H1 (cell line): ENCODE measurements at regions not wholly inside any gene's neighbourhood (a gene's known extent, or its start where the extent isn't known, plus 50 kb on each side); places are given as distances from the start of the nearest gene placed in this dataset.

ENCODE experiments used
- CTCF ChIA-PET: fragments of 300-600 bp; sonication (Branson Sonifier 250); formaldehyde crosslinking; loops from one replicate; lab custom pipeline; 2021; ENCODE audit not compliant: partially characterized antibody; lab: Charles Lee
- POLR2A ChIA-PET: fragments of 300-600 bp; sonication (Branson Sonifier 250); formaldehyde crosslinking; loops from one replicate; lab custom pipeline; 2021; ENCODE audit warnings: inconsistent platforms; ENCODE audit not compliant: partially characterized antibody; lab: Charles Lee
- DNase-seq, 2 experiments: peaks; one replicate each; pipeline versions ENCODE4 v3.0.0 to v3.0.0-alpha.2; 2010 to 2022; ENCODE audit warnings: low spot score in 2 of 2, low read depth in 1 of 2, mixed read lengths in 1 of 2
- FAIRE-seq: peaks from 2 replicates; lab custom pipeline; 2011; peaks lifted over from hg19 to GRCh38; lab: Jason Lieb, UNC
- H2AFZ ChIP-seq: 2 replicates; pipeline ENCODE4 v1.8.1; 2012; ENCODE audit warnings: low read length, inconsistent platforms
- H2AK5ac ChIP-seq: 2 replicates; pipeline ENCODE4 v1.6.1; 2013; ENCODE audit warnings: low read depth, low read length
- H2BK120ac ChIP-seq: replicated peaks from 2 replicates; pipeline ENCODE3; 2013; ENCODE audit warnings: low read depth, low read length, inconsistent platforms
- H2BK12ac ChIP-seq: 2 replicates; pipeline ENCODE4 v1.6.1; 2013; ENCODE audit warnings: low read depth, low read length
- H2BK15ac ChIP-seq: 2 replicates; pipeline ENCODE4 v1.6.1; 2013; ENCODE audit warnings: low read length
- H2BK20ac ChIP-seq: 2 replicates; pipeline ENCODE4 v1.6.1; 2013; ENCODE audit warnings: low read length
- H2BK5ac ChIP-seq: 2 replicates; pipeline ENCODE4 v1.6.1; 2013; ENCODE audit warnings: low read depth, low read length
- H3K14ac ChIP-seq: 2 replicates; pipeline ENCODE4 v1.6.1; 2013; ENCODE audit warnings: inconsistent platforms; ENCODE audit not compliant: insufficient read length
- H3K18ac ChIP-seq: 2 replicates; pipeline ENCODE4 v1.6.1; 2013; ENCODE audit warnings: low read length; ENCODE audit errors: extremely low read depth
- H3K23ac ChIP-seq: 2 replicates; pipeline ENCODE4 v1.6.1; 2013; ENCODE audit warnings: inconsistent platforms; ENCODE audit not compliant: insufficient read length
- H3K23me2 ChIP-seq: 2 replicates; pipeline ENCODE4 v1.6.1; 2013; ENCODE audit warnings: low read depth, low read length
- H3K27ac ChIP-seq: 2 replicates; pipeline ENCODE4 v1.6.1; 2011; ENCODE audit warnings: low read depth, low read length, inconsistent platforms
- H3K27me3 ChIP-seq, 4 experiments: replicated peaks in 1 of 4; 1 replicate in 1 of 4; 2 replicates in 3 of 4; pipeline versions ENCODE4 v1.6.1 to v1.8.1; 2011 to 2013; ENCODE audit warnings: low read length in 3 of 4, mild to moderate bottlenecking in 3 of 4, inconsistent platforms in 2 of 4, mixed read lengths in 2 of 4, moderate library complexity in 1 of 4; ENCODE audit not compliant: control insufficient read depth in 3 of 4, insufficient read depth in 3 of 4; ENCODE audit errors: extremely low read depth in 1 of 4
- H3K36me3 ChIP-seq, 4 experiments: 2 replicates each; pipeline versions ENCODE4 v1.6.1 to v1.8.1; 2011 to 2013; ENCODE audit warnings: mild to moderate bottlenecking in 4 of 4, low read length in 3 of 4, moderate library complexity in 2 of 4, control low read depth in 1 of 4, inconsistent platforms in 1 of 4; ENCODE audit not compliant: insufficient read depth in 4 of 4, control insufficient read depth in 2 of 4
- H3K4ac ChIP-seq: replicated peaks from 2 replicates; pipeline ENCODE3; 2013; ENCODE audit warnings: low read length, low read depth, mixed read lengths, inconsistent platforms; ENCODE audit not compliant: insufficient read length
- H3K4me1 ChIP-seq, 4 experiments: replicated peaks in 1 of 4; 1 replicate in 1 of 4; 2 replicates in 3 of 4; pipeline versions ENCODE4 v1.6.1 to v1.8.1; 2011 to 2013; ENCODE audit warnings: low read length in 3 of 4, inconsistent platforms in 2 of 4, mixed read lengths in 1 of 4; ENCODE audit not compliant: insufficient read depth in 4 of 4, control insufficient read depth in 3 of 4
- H3K4me2 ChIP-seq, 2 experiments: 2 replicates each; pipeline versions ENCODE4 v1.6.1 to v1.8.1; 2011 to 2013; ENCODE audit warnings: low read depth in 2 of 2, low read length in 2 of 2, control low read depth in 1 of 2, inconsistent platforms in 1 of 2, mild to moderate bottlenecking in 1 of 2; ENCODE audit not compliant: insufficient read depth in 1 of 2
- H3K4me3 ChIP-seq, 4 experiments: fragments of 200-600, 300-600 bp in 1 of 4; sonication (generic), shearing (Covaris generic), sonication (Bioruptor Twin) in 1 of 4; 2 replicates each; pipeline versions ENCODE4 v1.5.1 to v1.8.1; 2011 to 2016; ENCODE audit warnings: low read length in 4 of 4, low read depth in 3 of 4, control low read depth in 2 of 4, inconsistent platforms in 2 of 4, mild to moderate bottlenecking in 2 of 4, mixed read lengths in 1 of 4, moderate library complexity in 1 of 4; ENCODE audit not compliant: insufficient read depth in 2 of 4; ENCODE audit errors: extremely low read depth in 1 of 4
- H3K56ac ChIP-seq: replicated peaks from 2 replicates; pipeline ENCODE3; 2013; ENCODE audit warnings: low read depth, mild to moderate bottlenecking, mixed read lengths, low read length, inconsistent platforms; ENCODE audit not compliant: insufficient read length
- H3K79me1 ChIP-seq: 2 replicates; pipeline ENCODE4 v1.6.1; 2013; ENCODE audit warnings: low read depth, low read length, control low read depth
- H3K79me2 ChIP-seq, 2 experiments: 2 replicates each; pipeline versions ENCODE4 v1.6.1 to v1.8.1; 2012 to 2013; ENCODE audit warnings: low read length in 2 of 2, mild to moderate bottlenecking in 2 of 2, inconsistent platforms in 1 of 2; ENCODE audit not compliant: insufficient read depth in 2 of 2, control insufficient read depth in 1 of 2
- H3K9ac ChIP-seq, 4 experiments: replicated peaks in 1 of 4; 1 replicate in 1 of 4; 2 replicates in 3 of 4; pipeline versions ENCODE4 v1.6.1 to v1.8.1; 2011 to 2013; ENCODE audit warnings: low read depth in 3 of 4, low read length in 3 of 4, control low read depth in 2 of 4, mild to moderate bottlenecking in 2 of 4, moderate library complexity in 2 of 4, inconsistent platforms in 1 of 4; ENCODE audit errors: extremely low read depth in 1 of 4
- H3K9me3 ChIP-seq, 2 experiments: 2 replicates each; pipeline versions ENCODE4 v1.6.1 to v1.8.1; 2012 to 2013; ENCODE audit warnings: mild to moderate bottlenecking in 2 of 2, moderate library complexity in 2 of 2, control low read depth in 1 of 2, inconsistent platforms in 1 of 2, low read depth in 1 of 2, low read length in 1 of 2, mixed read lengths in 1 of 2; ENCODE audit not compliant: insufficient read depth in 2 of 2
- H4K20me1 ChIP-seq, 2 experiments: replicated peaks in 1 of 2; 2 replicates each; pipeline versions ENCODE3 to v1.8.1; 2011 to 2013; ENCODE audit warnings: inconsistent platforms in 2 of 2, low read length in 2 of 2, mild to moderate bottlenecking in 1 of 2; ENCODE audit not compliant: insufficient read depth in 2 of 2, control insufficient read depth in 1 of 2
- H4K5ac ChIP-seq: 2 replicates; pipeline ENCODE4 v1.6.1; 2013; ENCODE audit warnings: low read length, low read depth, mixed read lengths, inconsistent platforms; ENCODE audit not compliant: insufficient read length
- H4K8ac ChIP-seq: 2 replicates; pipeline ENCODE4 v1.8.0; 2013; ENCODE audit warnings: mild to moderate bottlenecking, moderate library complexity, low read length, inconsistent platforms; ENCODE audit not compliant: insufficient read depth; ENCODE audit errors: extremely low read depth
- H4K91ac ChIP-seq: replicated peaks from 2 replicates; pipeline ENCODE3; 2013; ENCODE audit warnings: low read length, mixed read lengths, inconsistent platforms; ENCODE audit not compliant: insufficient read length
- BCL11A ChIP-seq, 2 experiments: IDR thresholded peaks; one replicate each; pipeline ENCODE4 v1.6.1; 2011; ENCODE audit warnings: low read depth in 2 of 2, low read length in 2 of 2, mild to moderate bottlenecking in 2 of 2
- EZH2 ChIP-seq: fragments of 200-600 bp; sonication (generic); IDR thresholded peaks from 2 replicates; pipeline ENCODE4 v1.7.1; 2012; ENCODE audit warnings: low read depth, mild to moderate bottlenecking, moderate library complexity, low read length, inconsistent platforms; ENCODE audit not compliant: severe bottlenecking
- GABPA ChIP-seq: IDR thresholded peaks from 2 replicates; pipeline ENCODE4 v1.6.1; 2011; ENCODE audit warnings: mild to moderate bottlenecking, low read length, moderate library complexity, borderline replicate concordance; ENCODE audit not compliant: insufficient read depth
- KDM1A ChIP-seq: fragments of 200-600, 300-600 bp; sonication (generic); IDR thresholded peaks from 2 replicates; pipeline ENCODE4 v1.7.1; 2016; ENCODE audit warnings: mild to moderate bottlenecking, low read length, borderline replicate concordance
- NANOG ChIP-seq: IDR thresholded peaks from 2 replicates; pipeline ENCODE4 v1.6.1; 2011; ENCODE audit warnings: low read length, low read depth, mild to moderate bottlenecking, inconsistent platforms; ENCODE audit not compliant: insufficient read depth, poor library complexity, severe bottlenecking
- PHF8 ChIP-seq: fragments of 200-600 bp; sonication (generic); conservative IDR thresholded peaks from 2 replicates; pipeline ENCODE4 v1.7.1; 2012; ENCODE audit warnings: low read depth, mild to moderate bottlenecking, inconsistent platforms, low read length, moderate library complexity
- POU5F1 ChIP-seq: IDR thresholded peaks from 2 replicates; pipeline ENCODE4 v1.6.1; 2011; ENCODE audit warnings: low read depth, mild to moderate bottlenecking, low read length, moderate library complexity
- RNF2 ChIP-seq: fragments of 200-900, 300-1000 bp; sonication (generic); IDR thresholded peaks from 2 replicates; pipeline ENCODE4 v1.7.1; 2016; ENCODE audit warnings: borderline replicate concordance, low read depth, mild to moderate bottlenecking, antibody characterized with exemption, low read length; ENCODE audit not compliant: poor library complexity, severe bottlenecking; ENCODE audit errors: missing control alignments
- SRF ChIP-seq: IDR thresholded peaks from 2 replicates; pipeline ENCODE4 v1.6.1; 2011; ENCODE audit warnings: mild to moderate bottlenecking, low read depth, low read length, moderate library complexity
- TCF12 ChIP-seq: IDR thresholded peaks from 2 replicates; pipeline ENCODE4 v1.6.1; 2011; ENCODE audit warnings: low read depth, mild to moderate bottlenecking, low read length
- WGBS, 2 experiments: shearing (Covaris generic) in 1 of 2; methylation state at CpG; one replicate each; pipeline versions ENCODE4 v1.1.6 to v1.1.7; 2013 to 2015; ENCODE audit warnings: low lambda C conversion rate in 2 of 2, mixed read lengths in 2 of 2, inconsistent platforms in 1 of 2, low coverage in 1 of 2, missing lambda C conversion rate in 1 of 2; ENCODE audit not compliant: insufficient replicate concordance in 2 of 2, insufficient coverage in 1 of 2, insufficient read length in 1 of 2; ENCODE audit errors: extremely low coverage in 1 of 2, missing lambda C conversion rate in 1 of 2; 5-methylcytosine and 5-hydroxymethylcytosine counted together

DNA sequence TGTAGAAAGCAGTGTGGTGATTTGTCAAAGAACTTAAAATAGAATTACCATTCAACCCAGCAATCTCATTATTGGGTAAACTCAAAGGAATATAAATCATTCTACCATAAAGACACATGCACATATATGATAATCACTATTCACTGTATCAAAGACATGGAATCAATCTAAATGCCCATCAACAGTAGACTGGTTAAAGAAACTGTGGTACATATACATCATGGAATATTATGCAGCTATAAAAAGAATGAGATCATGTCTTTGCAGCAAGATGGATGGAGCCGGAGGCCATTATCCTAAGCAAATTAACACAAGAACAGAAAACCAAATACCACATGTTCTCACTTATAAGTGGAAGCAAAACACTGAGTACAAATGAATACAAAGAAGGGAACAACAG, 281.5 kb upstream of the MAGI2 start:
- H3K4ac ChIP-seq: no peak overlapping the region
- no peak overlapping the region for H2BK12ac ChIP-seq
- H3K9me3 ChIP-seq: no peaks in the 10 kb centered on the region
- H3K4me1 ChIP-seq: no peaks in the 10 kb centered on the region
- H4K20me1 ChIP-seq: no peaks in the 10 kb centered on the region
- ChIA-PET POLR2A (no interaction called here), CTCF (no interaction called here)
- no peak overlapping the region for H3K27ac ChIP-seq
- no peak overlapping the region for H3K23ac ChIP-seq
- no peaks in the 10 kb centered on the region for H3K79me2 ChIP-seq
- no peak overlapping the region for H3K56ac ChIP-seq
- H3K23me2 ChIP-seq: no peaks in the 10 kb centered on the region
- no peak overlapping the region for H3K18ac ChIP-seq
- H3K4me2 ChIP-seq: no peak overlapping the region
- no peak overlapping the region for H4K5ac ChIP-seq
- no peak overlapping the region for H2AK5ac ChIP-seq
- H2AFZ ChIP-seq: no peak overlapping the region
- no peaks in the 10 kb centered on the region for H3K36me3 ChIP-seq
- no peak for DNase-seq
- no peak overlapping the region for H3K9ac ChIP-seq
- H2BK5ac ChIP-seq: no peak overlapping the region
- no peak overlapping the region for H2BK120ac ChIP-seq
- H3K79me1 ChIP-seq: no peaks in the 10 kb centered on the region
- H3K14ac ChIP-seq: no peak overlapping the region
- H3K4me3 ChIP-seq: no peak overlapping the region
- H3K27me3 ChIP-seq: no peaks in the 10 kb centered on the region
- no peak overlapping the region for H2BK15ac ChIP-seq
- no peak overlapping the region for H2BK20ac ChIP-seq
- no peak overlapping the region for H4K8ac ChIP-seq
- H4K91ac ChIP-seq: no peak overlapping the region
- FAIRE-seq: no peak
- WGBS, 2 experiments: 100% methylated on average over 1 of the region's 1 CpG; no CpG with 5 or more reads in 1 of the 2 experiments
- TF ChIP-seq KDM1A (no peak), PHF8 (no peak), EZH2 (no peak), POU5F1 (no peak), GABPA (no peak), RNF2 (no peak), TCF12 (no peak), BCL11A (IDR thresholded peaks at IDR 0.05; ENCODE audit: low read depth in 2 of 2, low read length in 2 of 2) (no peak), SRF (no peak), NANOG (no peak)
